ENCODE measurements at regions not wholly inside any gene's neighbourhood (a gene's known extent, or its start where the extent isn't known, plus 50 kb on each side); places are given as distances from the start of the nearest gene placed in this dataset.
"Not testable (repeated sequence)": the region's sequence is repeated elsewhere in the genome, so short reads cannot be mapped to it uniquely, and the experiment has no call there.

GRCh38 chr9:90979639-90980038 is 178.0 kb downstream of the SYK start:
- DNase-seq (ENCODE audit: low read depth): no peak

- DNase-seq (ENCODE audit: low read depth): no peak
Observed at GRCh38 chr9:90981726-90982125, 180.1 kb downstream of the SYK start.

GRCh38 chr9:90983394-90983793 is 181.8 kb downstream of the SYK start:
- DNase-seq (ENCODE audit: low read depth): no peak

- no peak for DNase-seq (ENCODE audit: low read depth)
Observed at GRCh38 chr9:90985631-90986030, 184.0 kb downstream of the SYK start.

- no peak for DNase-seq (ENCODE audit: low read depth)
Observed at GRCh38 chr9:90986161-90986560, 184.5 kb downstream of the SYK start.

- DNase-seq (ENCODE audit: low read depth): no peak
Observed at GRCh38 chr9:90987566-90987965, 185.9 kb downstream of the SYK start.

GRCh38 chr9:90988318-90988717 is 186.7 kb downstream of the SYK start:
- DNase-seq (ENCODE audit: low read depth): no peak

- no peak for DNase-seq (ENCODE audit: low read depth)
Observed at GRCh38 chr9:90991953-90992352, 190.3 kb downstream of the SYK start.

GRCh38 chr9:90995516-90995915 is 193.9 kb downstream of the SYK start:
- no peak for DNase-seq (ENCODE audit: low read depth)

GRCh38 chr9:90996154-90997065 is 194.8 kb downstream of the SYK start:
- DNase-seq (ENCODE audit: low read depth): no peak

- DNase-seq (ENCODE audit: low read depth): no peak
Observed at GRCh38 chr9:90998573-90998972, 197.0 kb downstream of the SYK start.

- no peak for DNase-seq (ENCODE audit: low read depth)
Observed at GRCh38 chr9:90999425-91000397, 198.1 kb downstream of the SYK start.

- DNase-seq (ENCODE audit: low read depth): no peak
Observed at GRCh38 chr9:91001146-91001611, 199.6 kb downstream of the SYK start.

GRCh38 chr9:91004484-91004883 is 202.9 kb downstream of the SYK start:
- DNase-seq (ENCODE audit: low read depth): no peak

GRCh38 chr9:91004992-91005391 is 203.4 kb downstream of the SYK start:
- no peak for DNase-seq (ENCODE audit: low read depth)

- DNase-seq (ENCODE audit: low read depth): no peak
Observed at GRCh38 chr9:91006046-91006445, 204.4 kb downstream of the SYK start.

- DNase-seq (ENCODE audit: low read depth): no peak
Observed at GRCh38 chr9:91008568-91008967, 206.9 kb downstream of the SYK start.

GRCh38 chr9:91011891-91012290 is 210.3 kb downstream of the SYK start:
- no peak for DNase-seq (ENCODE audit: low read depth)

GRCh38 chr9:91012933-91013841 is 211.6 kb downstream of the SYK start:
- no peak for DNase-seq (ENCODE audit: low read depth)

- DNase-seq (ENCODE audit: low read depth): no peak
Observed at GRCh38 chr9:91017245-91017644, 215.6 kb downstream of the SYK start.

- not testable (repeated sequence) for DNase-seq (ENCODE audit: low read depth)
Observed at GRCh38 chr9:91019871-91020270, 218.3 kb downstream of the SYK start.

GRCh38 chr9:91021656-91022055 is 220.0 kb downstream of the SYK start:
- not testable (repeated sequence) for DNase-seq (ENCODE audit: low read depth)

All from non-pigmented ciliary epithelial cell (primary cell).